ENCODE measurements at regions not wholly inside any gene's neighbourhood (a gene's known extent, or its start where the extent isn't known, plus 50 kb on each side); places are given as distances from the start of the nearest gene placed in this dataset.
A peak's percentile ranks its signal among the peaks of the same experiment; 100 is the strongest.

DNA sequence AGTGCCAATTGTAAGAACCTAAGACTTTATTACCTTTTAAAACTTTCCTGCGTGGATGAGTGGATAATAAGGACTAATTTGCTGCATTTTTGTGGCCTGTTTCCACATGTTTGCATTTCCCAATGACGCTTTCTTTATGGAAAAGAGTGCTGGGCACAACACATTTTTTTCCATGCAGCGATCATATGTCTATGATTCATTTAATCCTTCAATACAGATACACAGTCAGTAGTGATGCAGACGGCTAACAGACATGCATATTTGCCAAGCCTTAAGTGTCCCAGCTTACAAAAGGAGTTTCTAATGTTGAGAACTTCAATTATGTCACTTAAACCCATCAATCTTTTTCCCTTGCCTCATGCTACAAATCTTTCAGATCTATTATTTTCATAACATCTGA lies 239.8 kb upstream of the PREP start:
- Histone ChIP-seq H2AFZ (ENCODE audit: low read length) (no peak overlapping the region), H3K9me2 (ENCODE audit: insufficient read depth, low read length) (no peaks in the 10 kb centered on the region), H3K4me3 (ENCODE audit: low read depth, low read length, poor library complexity, severe bottlenecking) (no peak overlapping the region), H3K36me3 (ENCODE audit: insufficient read depth, low read length) (no peaks in the 10 kb centered on the region), H3K4me1 (ENCODE audit: insufficient read depth, low read length, poor library complexity, severe bottlenecking) (no peaks in the 10 kb centered on the region), H3K9me3 (ENCODE audit: low read length) (no peaks in the 10 kb centered on the region), H3K27ac (ENCODE audit: low read depth, low read length, poor library complexity, severe bottlenecking) (no peak overlapping the region), H3K4me2 (ENCODE audit: low read length) (no peak overlapping the region), H3K79me2 (ENCODE audit: insufficient read depth, low read depth, low read length) (no peaks in the 10 kb centered on the region), H4K20me1 (ENCODE audit: insufficient read depth, low read length) (no peaks in the 10 kb centered on the region)
- ChIA-PET CTCF (ENCODE audit: unreplicated experiment) (no interaction called here), POLR2A (no interaction called here)
- TF ChIP-seq EZH2phosphoT487 (IDR thresholded peaks at IDR 0.05; ENCODE audit: borderline replicate concordance, low read depth, low read length): no peak
- TF ChIP-seq, protein P1, sequence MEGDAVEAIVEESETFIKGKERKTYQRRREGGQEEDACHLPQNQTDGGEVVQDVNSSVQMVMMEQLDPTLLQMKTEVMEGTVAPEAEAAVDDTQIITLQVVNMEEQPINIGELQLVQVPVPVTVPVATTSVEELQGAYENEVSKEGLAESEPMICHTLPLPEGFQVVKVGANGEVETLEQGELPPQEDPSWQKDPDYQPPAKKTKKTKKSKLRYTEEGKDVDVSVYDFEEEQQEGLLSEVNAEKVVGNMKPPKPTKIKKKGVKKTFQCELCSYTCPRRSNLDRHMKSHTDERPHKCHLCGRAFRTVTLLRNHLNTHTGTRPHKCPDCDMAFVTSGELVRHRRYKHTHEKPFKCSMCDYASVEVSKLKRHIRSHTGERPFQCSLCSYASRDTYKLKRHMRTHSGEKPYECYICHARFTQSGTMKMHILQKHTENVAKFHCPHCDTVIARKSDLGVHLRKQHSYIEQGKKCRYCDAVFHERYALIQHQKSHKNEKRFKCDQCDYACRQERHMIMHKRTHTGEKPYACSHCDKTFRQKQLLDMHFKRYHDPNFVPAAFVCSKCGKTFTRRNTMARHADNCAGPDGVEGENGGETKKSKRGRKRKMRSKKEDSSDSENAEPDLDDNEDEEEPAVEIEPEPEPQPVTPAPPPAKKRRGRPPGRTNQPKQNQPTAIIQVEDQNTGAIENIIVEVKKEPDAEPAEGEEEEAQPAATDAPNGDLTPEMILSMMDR (conservative IDR thresholded peaks at IDR 0.05; ENCODE audit: low read length): no peak
- no peak for DNase-seq (ENCODE audit: low spot score)
- BruUV-seq (replicated peaks): no TSS peak
- intact Hi-C loops (cut with micrococcal nuclease; ENCODE audit: unreplicated experiment): no loop called here

DNA sequence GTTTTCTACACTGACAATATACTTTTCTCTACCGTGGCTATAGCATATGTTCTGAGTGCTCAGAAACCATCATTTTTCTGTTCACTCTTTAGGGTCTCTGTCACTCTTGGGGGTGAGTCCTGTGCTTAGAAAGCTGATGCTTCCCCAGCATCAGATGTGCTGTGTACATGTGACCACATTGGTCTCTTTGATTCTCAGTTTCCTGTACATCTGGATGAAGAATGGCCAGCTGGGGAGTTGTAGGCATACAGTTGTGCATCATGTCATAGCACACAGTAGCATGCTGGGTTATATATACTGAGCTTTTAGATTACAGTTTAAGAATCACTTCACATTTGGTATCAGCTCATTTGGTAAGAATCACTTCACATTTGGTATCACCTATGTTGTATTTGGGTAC lies 238.6 kb upstream of the PREP start:
- Histone ChIP-seq H3K79me2 (ENCODE audit: insufficient read depth, low read depth, low read length) (no peaks in the 10 kb centered on the region), H3K4me2 (ENCODE audit: low read length) (no peak overlapping the region), H4K20me1 (ENCODE audit: insufficient read depth, low read length) (no peaks in the 10 kb centered on the region), H3K4me1 (ENCODE audit: insufficient read depth, low read length, poor library complexity, severe bottlenecking) (no peaks in the 10 kb centered on the region), H3K9me3 (ENCODE audit: low read length) (no peaks in the 10 kb centered on the region), H3K36me3 (ENCODE audit: insufficient read depth, low read length) (no peaks in the 10 kb centered on the region), H3K27ac (ENCODE audit: low read depth, low read length, poor library complexity, severe bottlenecking) (no peak overlapping the region), H2AFZ (ENCODE audit: low read length) (no peak overlapping the region), H3K4me3 (ENCODE audit: low read depth, low read length, poor library complexity, severe bottlenecking) (no peak overlapping the region), H3K9me2 (ENCODE audit: insufficient read depth, low read length) (no peaks in the 10 kb centered on the region)
- TF ChIP-seq, protein P1 (conservative IDR thresholded peaks at IDR 0.05; ENCODE audit: low read length): no peak
- no peak for TF ChIP-seq EZH2phosphoT487 (IDR thresholded peaks at IDR 0.05; ENCODE audit: borderline replicate concordance, low read depth, low read length)
- BruUV-seq (replicated peaks): no TSS peak
- intact Hi-C loops (cut with micrococcal nuclease; ENCODE audit: unreplicated experiment): no loop called here
- POLR2A ChIA-PET: interaction anchor here (1.1 kb wide), 1 partner anchor 30 kb away, joined by 3 read pairs; no protein-coding TSS in a partner anchor
- DNase-seq (ENCODE audit: low spot score): peak; percentile 11
- CTCF ChIA-PET (ENCODE audit: unreplicated experiment): no interaction called here

DNA sequence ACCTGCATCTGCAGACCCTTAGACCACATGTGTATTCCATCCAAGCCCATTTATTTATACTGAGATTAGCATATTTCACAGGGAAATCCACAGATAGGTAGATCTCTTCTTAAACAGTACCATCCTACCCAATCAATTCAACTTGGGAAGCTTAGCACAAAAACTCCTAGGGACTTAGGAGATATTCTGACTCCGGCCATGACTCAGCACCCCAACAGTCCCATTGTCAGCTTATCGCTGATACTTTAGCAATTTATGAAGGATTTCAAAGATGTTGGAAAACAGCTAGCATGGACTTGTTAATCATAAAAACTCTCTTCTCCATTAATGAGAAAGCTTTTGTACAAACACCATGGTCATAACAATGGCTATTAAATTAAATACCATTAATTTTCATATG lies 236.2 kb upstream of the PREP start:
- Histone ChIP-seq H3K9me2 (ENCODE audit: insufficient read depth, low read length) (no peaks in the 10 kb centered on the region), H4K20me1 (ENCODE audit: insufficient read depth, low read length) (no peaks in the 10 kb centered on the region), H3K79me2 (ENCODE audit: insufficient read depth, low read depth, low read length) (no peaks in the 10 kb centered on the region), H3K4me3 (ENCODE audit: low read depth, low read length, poor library complexity, severe bottlenecking) (no peak overlapping the region), H2AFZ (ENCODE audit: low read length) (no peak overlapping the region), H3K4me1 (ENCODE audit: insufficient read depth, low read length, poor library complexity, severe bottlenecking) (no peaks in the 10 kb centered on the region), H3K9me3 (ENCODE audit: low read length) (no peaks in the 10 kb centered on the region), H3K27ac (ENCODE audit: low read depth, low read length, poor library complexity, severe bottlenecking) (no peak overlapping the region), H3K36me3 (ENCODE audit: insufficient read depth, low read length) (no peaks in the 10 kb centered on the region), H3K4me2 (ENCODE audit: low read length) (no peak overlapping the region)
- POLR2A ChIA-PET: no interaction called here
- intact Hi-C loops (cut with micrococcal nuclease; ENCODE audit: unreplicated experiment): no loop called here
- CTCF ChIA-PET (ENCODE audit: unreplicated experiment): no interaction called here
- DNase-seq (ENCODE audit: low spot score): no peak
- BruUV-seq (replicated peaks): no TSS peak
- TF ChIP-seq EZH2phosphoT487 (IDR thresholded peaks at IDR 0.05; ENCODE audit: borderline replicate concordance, low read depth, low read length): no peak
- TF ChIP-seq, protein P1 (conservative IDR thresholded peaks at IDR 0.05; ENCODE audit: low read length): no peak

All from OCI-LY7 (cell line).